WTC11 (cell line): ENCODE measurements at regions not wholly inside any gene's neighbourhood (a gene's known extent, or its start where the extent isn't known, plus 50 kb on each side); places are given as distances from the start of the nearest gene placed in this dataset.

Experiments
- ATAC-seq: fragments of 200-7000 bp; cut with Tn5 transposase; 2 replicates; pipeline ENCODE4 v1.10.0; 2021; ENCODE audit warnings: mild to moderate bottlenecking, moderate library complexity
- CTCF ChIA-PET: fragments of 300-600 bp; sonication (Branson Sonifier 250); formaldehyde crosslinking; loops from one replicate; lab custom pipeline; 2021; ENCODE audit warnings: antibody characterized with exemption; lab: Charles Lee
- POLR2A ChIA-PET: fragments of 350-600 bp; sonication (Branson Sonifier 250); formaldehyde crosslinking; loops from one replicate; lab custom pipeline; 2021; ENCODE audit warnings: antibody characterized with exemption; lab: Charles Lee
- DNase-seq: peaks from one replicate; pipeline ENCODE4 v3.0.0; 2021; ENCODE audit warnings: low spot score
- H3K27ac Mint-ChIP-seq: 2 replicates; pipeline ENCODE4 v1.8.0; 2021; ENCODE audit warnings: mixed read lengths
- H3K27me3 Mint-ChIP-seq: 2 replicates; pipeline ENCODE4 v1.8.0; 2021; ENCODE audit warnings: low read depth, mild to moderate bottlenecking, moderate library complexity, mixed read lengths
- H3K36me3 Mint-ChIP-seq: 2 replicates; pipeline ENCODE4 v1.8.0; 2021; ENCODE audit warnings: mixed read lengths
- H3K4me1 Mint-ChIP-seq: 2 replicates; pipeline ENCODE4 v1.8.0; 2022; ENCODE audit warnings: mixed read lengths
- H3K4me3 Mint-ChIP-seq: 2 replicates; pipeline ENCODE4 v1.8.0; 2021; ENCODE audit warnings: mild to moderate bottlenecking, moderate library complexity, mixed read lengths
- H3K9me3 Mint-ChIP-seq: 2 replicates; pipeline ENCODE4 v1.8.0; 2021; ENCODE audit warnings: mixed read lengths
- CREB1 ChIP-seq: sonication (generic); formaldehyde crosslinking; IDR thresholded peaks from 2 replicates; pipeline ENCODE4 v1.8.0; 2023; ENCODE audit warnings: mild to moderate bottlenecking, missing genetic modification reagents
- FOXJ3 ChIP-seq: sonication (generic); formaldehyde crosslinking; IDR thresholded peaks from 2 replicates; pipeline ENCODE4 v1.9.0; 2021; ENCODE audit warnings: missing genetic modification reagents, mild to moderate bottlenecking, borderline replicate concordance
- GABPB1 ChIP-seq: sonication (generic); formaldehyde crosslinking; IDR thresholded peaks from 2 replicates; pipeline ENCODE4 v1.8.1; 2023; ENCODE audit warnings: mild to moderate bottlenecking, missing genetic modification reagents
- GRHL2 ChIP-seq: fragments of 250-450 bp; sonication (Bioruptor Pico); IDR thresholded peaks from 2 replicates; pipeline ENCODE4 v1.8.0; 2022; ENCODE audit warnings: mild to moderate bottlenecking, moderate library complexity; ENCODE audit not compliant: insufficient replicate concordance, severe bottlenecking
- HMGA2 ChIP-seq: fragments of 250-450 bp; sonication (Bioruptor Pico); IDR thresholded peaks from 2 replicates; pipeline ENCODE4 v1.4.0; 2021; ENCODE audit warnings: mild to moderate bottlenecking, moderate library complexity
- JAZF1 ChIP-seq: fragments of 250-450 bp; sonication (Bioruptor Pico); IDR thresholded peaks from 2 replicates; pipeline ENCODE4 v1.9.0; 2021; ENCODE audit warnings: moderate library complexity, mild to moderate bottlenecking, inconsistent platforms
- NFATC4 ChIP-seq: fragments of 250-450 bp; sonication (Bioruptor Pico); IDR thresholded peaks from 2 replicates; pipeline ENCODE4 v1.9.0; 2021; ENCODE audit warnings: mild to moderate bottlenecking
- NFE2L1 ChIP-seq: sonication (generic); formaldehyde crosslinking; IDR thresholded peaks from 2 replicates; pipeline ENCODE4 v1.8.1; 2023; ENCODE audit warnings: missing genetic modification reagents
- NFYB ChIP-seq: sonication (generic); formaldehyde crosslinking; conservative IDR thresholded peaks from 2 replicates; pipeline ENCODE4 v1.8.0; 2022; ENCODE audit warnings: low read depth, missing genetic modification reagents
- NR3C1 ChIP-seq: sonication (generic); formaldehyde crosslinking; conservative IDR thresholded peaks from 2 replicates; pipeline ENCODE4 v1.8.1; 2023; ENCODE audit warnings: low read depth, mild to moderate bottlenecking, missing genetic modification reagents
- ZNF416 ChIP-seq: fragments of 250-450 bp; sonication (Bioruptor Pico); IDR thresholded peaks from 2 replicates; pipeline ENCODE4 v1.9.0; 2021; ENCODE audit warnings: mild to moderate bottlenecking, inconsistent platforms
- TF ChIP-seq, protein P1 (sequence below): sonication (generic); formaldehyde crosslinking; IDR thresholded peaks from 2 replicates; pipeline ENCODE4 v1.8.0; 2023; ENCODE audit warnings: mild to moderate bottlenecking, missing genetic modification reagents
- TF ChIP-seq, protein P2 (sequence below): sonication (generic); formaldehyde crosslinking; IDR thresholded peaks from 2 replicates; pipeline ENCODE4 v1.8.1; 2022; ENCODE audit warnings: low read depth, mild to moderate bottlenecking, moderate library complexity, missing genetic modification reagents, borderline replicate concordance
- TF ChIP-seq, protein P3 (sequence below): fragments of 250-450 bp; sonication (Bioruptor Pico); IDR thresholded peaks from 2 replicates; pipeline ENCODE4 v1.9.0; 2021; ENCODE audit warnings: moderate library complexity, mild to moderate bottlenecking, inconsistent platforms, borderline replicate concordance
- TF ChIP-seq, protein P4 (sequence below): sonication (generic); formaldehyde crosslinking; IDR thresholded peaks from 2 replicates; pipeline ENCODE4 v1.8.0; 2022; ENCODE audit warnings: missing genetic modification reagents
- TF ChIP-seq, protein P5 (sequence below): fragments of 250-450 bp; sonication (Bioruptor Pico); conservative IDR thresholded peaks from 2 replicates; pipeline ENCODE4 v1.9.0; 2021; ENCODE audit warnings: mild to moderate bottlenecking

DNA sequence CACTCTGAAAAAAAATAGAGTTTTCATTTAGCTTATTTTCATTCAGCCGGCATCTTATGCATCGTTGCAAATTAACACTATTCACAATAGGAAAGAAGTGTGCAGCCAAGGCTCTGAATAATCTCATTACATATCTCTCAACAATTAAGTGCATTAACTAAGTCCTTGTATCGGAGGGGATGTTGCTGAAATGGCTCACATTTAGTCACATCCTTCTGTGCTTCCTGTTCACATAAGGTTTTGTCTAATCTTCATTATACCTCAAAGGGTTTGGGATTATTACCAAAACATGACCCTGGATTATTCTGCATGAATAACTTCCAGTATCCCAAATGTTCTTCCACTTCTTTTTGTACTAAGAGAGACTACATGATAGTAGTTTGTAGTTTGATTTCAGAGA is 278.0 kb upstream of the GRIA1 start (continued):
- TF ChIP-seq NR3C1, result no peak
- TF ChIP-seq, protein P1, sequence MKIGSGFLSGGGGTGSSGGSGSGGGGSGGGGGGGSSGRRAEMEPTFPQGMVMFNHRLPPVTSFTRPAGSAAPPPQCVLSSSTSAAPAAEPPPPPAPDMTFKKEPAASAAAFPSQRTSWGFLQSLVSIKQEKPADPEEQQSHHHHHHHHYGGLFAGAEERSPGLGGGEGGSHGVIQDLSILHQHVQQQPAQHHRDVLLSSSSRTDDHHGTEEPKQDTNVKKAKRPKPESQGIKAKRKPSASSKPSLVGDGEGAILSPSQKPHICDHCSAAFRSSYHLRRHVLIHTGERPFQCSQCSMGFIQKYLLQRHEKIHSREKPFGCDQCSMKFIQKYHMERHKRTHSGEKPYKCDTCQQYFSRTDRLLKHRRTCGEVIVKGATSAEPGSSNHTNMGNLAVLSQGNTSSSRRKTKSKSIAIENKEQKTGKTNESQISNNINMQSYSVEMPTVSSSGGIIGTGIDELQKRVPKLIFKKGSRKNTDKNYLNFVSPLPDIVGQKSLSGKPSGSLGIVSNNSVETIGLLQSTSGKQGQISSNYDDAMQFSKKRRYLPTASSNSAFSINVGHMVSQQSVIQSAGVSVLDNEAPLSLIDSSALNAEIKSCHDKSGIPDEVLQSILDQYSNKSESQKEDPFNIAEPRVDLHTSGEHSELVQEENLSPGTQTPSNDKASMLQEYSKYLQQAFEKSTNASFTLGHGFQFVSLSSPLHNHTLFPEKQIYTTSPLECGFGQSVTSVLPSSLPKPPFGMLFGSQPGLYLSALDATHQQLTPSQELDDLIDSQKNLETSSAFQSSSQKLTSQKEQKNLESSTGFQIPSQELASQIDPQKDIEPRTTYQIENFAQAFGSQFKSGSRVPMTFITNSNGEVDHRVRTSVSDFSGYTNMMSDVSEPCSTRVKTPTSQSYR (CRISPR knock-in tag), result no peak
- no peak for TF ChIP-seq JAZF1 (CRISPR knock-in tag)
- no peak for TF ChIP-seq ZNF416 (CRISPR knock-in tag)

DNA sequence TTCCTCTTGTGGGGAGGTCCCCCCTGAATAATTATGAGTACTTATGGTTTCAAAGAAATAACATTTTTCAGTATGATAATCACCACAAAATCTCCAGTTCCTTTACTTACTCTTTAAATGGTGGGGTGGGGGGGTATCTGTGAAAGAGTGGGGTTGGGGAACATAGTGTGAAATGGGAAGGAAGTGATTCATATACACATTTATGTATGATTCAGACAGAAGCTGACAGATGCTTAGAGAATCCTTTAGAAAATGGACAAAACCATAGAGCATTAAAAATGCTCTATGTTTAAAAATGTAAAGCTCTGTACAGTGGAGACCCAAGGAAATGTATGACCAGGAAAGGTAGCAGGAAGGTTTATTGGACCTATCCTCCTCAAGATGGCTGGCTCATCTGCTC is 267.5 kb upstream of the GRIA1 start:
- ChIA-PET CTCF (no interaction called here), POLR2A (no interaction called here)

DNA sequence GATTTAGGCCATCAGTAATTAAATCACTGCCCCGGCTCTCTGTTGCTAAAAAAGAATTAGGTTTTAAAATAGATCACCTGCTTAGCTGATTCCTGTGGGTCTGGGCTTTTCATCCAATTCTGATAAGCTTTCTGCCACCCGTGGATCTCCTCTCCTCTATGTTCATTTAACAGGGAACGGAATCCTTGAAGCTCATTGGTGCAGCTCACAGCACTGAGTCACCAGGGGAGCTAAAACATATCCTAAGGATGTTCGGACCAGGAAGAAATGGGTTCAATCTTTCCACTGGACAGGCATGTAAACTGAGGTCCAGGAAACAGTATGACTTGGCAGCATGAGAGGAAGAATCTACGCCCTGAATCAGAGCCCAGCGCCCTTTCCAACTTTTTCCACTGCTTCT is 267.1 kb upstream of the GRIA1 start:
- ChIA-PET POLR2A (no interaction called here), CTCF (no interaction called here)
- no peak overlapping the region for H3K27ac Mint-ChIP-seq
- no peaks in the 10 kb centered on the region for H3K27me3 Mint-ChIP-seq
- DNase-seq (no peak), ATAC-seq (no peak)
- no peaks in the 10 kb centered on the region for H3K4me1 Mint-ChIP-seq
- TF ChIP-seq, protein P2, sequence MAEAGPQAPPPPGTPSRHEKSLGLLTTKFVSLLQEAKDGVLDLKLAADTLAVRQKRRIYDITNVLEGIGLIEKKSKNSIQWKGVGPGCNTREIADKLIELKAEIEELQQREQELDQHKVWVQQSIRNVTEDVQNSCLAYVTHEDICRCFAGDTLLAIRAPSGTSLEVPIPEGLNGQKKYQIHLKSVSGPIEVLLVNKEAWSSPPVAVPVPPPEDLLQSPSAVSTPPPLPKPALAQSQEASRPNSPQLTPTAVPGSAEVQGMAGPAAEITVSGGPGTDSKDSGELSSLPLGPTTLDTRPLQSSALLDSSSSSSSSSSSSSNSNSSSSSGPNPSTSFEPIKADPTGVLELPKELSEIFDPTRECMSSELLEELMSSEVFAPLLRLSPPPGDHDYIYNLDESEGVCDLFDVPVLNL, result no peak
- TF ChIP-seq NFYB (CRISPR knock-in tag) (no peak), CREB1 (CRISPR knock-in tag) (no peak), FOXJ3 (CRISPR knock-in tag) (no peak), HMGA2 (no peak), GABPB1 (no peak), GRHL2 (CRISPR knock-in tag) (no peak), NFE2L1 (CRISPR knock-in tag) (no peak)
- TF ChIP-seq, protein P3, sequence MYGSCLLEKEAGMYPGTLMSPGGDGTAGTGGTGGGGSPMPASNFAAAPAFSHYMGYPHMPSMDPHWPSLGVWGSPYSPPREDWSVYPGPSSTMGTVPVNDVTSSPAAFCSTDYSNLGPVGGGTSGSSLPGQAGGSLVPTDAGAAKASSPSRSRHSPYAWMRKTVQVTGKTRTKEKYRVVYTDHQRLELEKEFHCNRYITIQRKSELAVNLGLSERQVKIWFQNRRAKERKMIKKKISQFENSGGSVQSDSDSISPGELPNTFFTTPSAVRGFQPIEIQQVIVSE (CRISPR knock-in tag), result no peak
- TF ChIP-seq, protein P4, sequence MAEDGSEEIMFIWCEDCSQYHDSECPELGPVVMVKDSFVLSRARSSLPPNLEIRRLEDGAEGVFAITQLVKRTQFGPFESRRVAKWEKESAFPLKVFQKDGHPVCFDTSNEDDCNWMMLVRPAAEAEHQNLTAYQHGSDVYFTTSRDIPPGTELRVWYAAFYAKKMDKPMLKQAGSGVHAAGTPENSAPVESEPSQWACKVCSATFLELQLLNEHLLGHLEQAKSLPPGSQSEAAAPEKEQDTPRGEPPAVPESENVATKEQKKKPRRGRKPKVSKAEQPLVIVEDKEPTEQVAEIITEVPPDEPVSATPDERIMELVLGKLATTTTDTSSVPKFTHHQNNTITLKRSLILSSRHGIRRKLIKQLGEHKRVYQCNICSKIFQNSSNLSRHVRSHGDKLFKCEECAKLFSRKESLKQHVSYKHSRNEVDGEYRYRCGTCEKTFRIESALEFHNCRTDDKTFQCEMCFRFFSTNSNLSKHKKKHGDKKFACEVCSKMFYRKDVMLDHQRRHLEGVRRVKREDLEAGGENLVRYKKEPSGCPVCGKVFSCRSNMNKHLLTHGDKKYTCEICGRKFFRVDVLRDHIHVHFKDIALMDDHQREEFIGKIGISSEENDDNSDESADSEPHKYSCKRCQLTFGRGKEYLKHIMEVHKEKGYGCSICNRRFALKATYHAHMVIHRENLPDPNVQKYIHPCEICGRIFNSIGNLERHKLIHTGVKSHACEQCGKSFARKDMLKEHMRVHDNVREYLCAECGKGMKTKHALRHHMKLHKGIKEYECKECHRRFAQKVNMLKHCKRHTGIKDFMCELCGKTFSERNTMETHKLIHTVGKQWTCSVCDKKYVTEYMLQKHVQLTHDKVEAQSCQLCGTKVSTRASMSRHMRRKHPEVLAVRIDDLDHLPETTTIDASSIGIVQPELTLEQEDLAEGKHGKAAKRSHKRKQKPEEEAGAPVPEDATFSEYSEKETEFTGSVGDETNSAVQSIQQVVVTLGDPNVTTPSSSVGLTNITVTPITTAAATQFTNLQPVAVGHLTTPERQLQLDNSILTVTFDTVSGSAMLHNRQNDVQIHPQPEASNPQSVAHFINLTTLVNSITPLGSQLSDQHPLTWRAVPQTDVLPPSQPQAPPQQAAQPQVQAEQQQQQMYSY (CRISPR knock-in tag), result no peak
- peaks cover 30% of the 10 kb centered on the region for H3K9me3 Mint-ChIP-seq
- H3K36me3 Mint-ChIP-seq, result no peaks in the 10 kb centered on the region; the same call in 1 of the 2 replicates
- H3K4me3 Mint-ChIP-seq, result no peak overlapping the region

More for the DNA sequence above, 267.5 kb upstream of the GRIA1 start:
- DNase-seq, result no peak
- H3K4me3 Mint-ChIP-seq, result no peak overlapping the region
- H3K27ac Mint-ChIP-seq, result no peak overlapping the region
- TF ChIP-seq NFATC4, result no peak
- TF ChIP-seq, protein P5, sequence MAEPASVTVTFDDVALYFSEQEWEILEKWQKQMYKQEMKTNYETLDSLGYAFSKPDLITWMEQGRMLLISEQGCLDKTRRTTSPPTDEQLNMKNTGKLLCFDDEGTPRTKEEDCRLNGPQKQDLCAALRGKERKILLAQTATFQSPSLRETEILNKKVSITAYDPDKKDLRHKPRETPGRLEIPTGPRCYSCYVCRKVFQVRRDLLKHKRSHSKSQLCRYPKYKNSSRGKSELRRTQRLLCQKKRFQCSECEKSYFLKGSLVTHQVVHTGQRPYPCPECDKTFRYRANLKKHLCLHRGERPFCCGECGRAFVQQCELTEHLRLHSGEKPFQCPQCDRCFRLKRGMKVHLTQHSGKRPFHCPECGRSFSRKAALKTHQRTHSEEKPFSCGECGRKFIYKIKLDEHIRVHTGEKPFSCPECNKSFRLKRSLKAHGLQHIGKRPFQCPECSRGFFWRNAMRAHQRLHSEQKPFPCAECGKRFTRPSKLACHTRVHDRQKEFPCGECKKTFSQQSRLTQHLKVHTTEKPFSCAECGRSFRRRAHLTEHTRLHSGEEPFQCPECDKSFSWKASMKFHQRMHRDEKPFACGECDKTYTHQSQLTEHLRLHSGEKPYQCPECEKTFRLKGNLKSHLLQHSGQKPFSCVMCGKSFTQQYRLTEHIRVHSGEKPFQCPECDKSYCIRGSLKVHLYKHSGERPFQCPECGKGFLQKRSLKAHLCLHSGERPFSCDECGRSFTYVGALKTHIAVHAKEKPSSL (CRISPR knock-in tag), result no peak
- H3K4me1 Mint-ChIP-seq, result no peaks in the 10 kb centered on the region
- no peak for ATAC-seq
- peaks cover 34% of the 10 kb centered on the region for H3K9me3 Mint-ChIP-seq
- H3K36me3 Mint-ChIP-seq, result no peaks in the 10 kb centered on the region; the same call in 1 of the 2 replicates
- H3K27me3 Mint-ChIP-seq, result no peaks in the 10 kb centered on the region
